ENCODE measurements at regions not wholly inside any gene's neighbourhood (a gene's known extent, or its start where the extent isn't known, plus 50 kb on each side); places are given as distances from the start of the nearest gene placed in this dataset.

DNA sequence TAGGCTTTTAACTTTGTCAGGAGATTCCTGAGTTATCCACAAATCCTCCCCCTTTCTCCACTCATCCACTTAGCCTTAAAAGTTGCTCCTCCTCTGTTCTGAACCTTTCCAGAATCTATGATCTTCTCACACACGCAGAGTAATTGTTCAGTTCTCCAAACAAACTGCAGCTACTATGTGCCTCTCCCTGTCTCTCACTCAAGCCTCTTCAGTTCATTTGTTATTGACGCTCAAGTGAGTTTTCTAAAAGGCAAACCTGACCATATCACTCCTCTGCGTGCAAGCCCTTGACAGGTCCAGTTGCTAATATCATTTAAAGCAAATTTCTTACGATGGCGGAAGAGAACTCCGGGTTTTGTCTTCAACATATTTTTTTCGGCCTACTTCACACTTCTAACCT lies 1169.7 kb upstream of the TENM4 start:
- H3K27me3 ChIP-seq: no peaks in the 10 kb centered on the region
- ATAC-seq (no peak), DNase-seq (no peak)
- H3K36me3 ChIP-seq: no peaks in the 10 kb centered on the region
- H3K9me3 ChIP-seq: no peaks in the 10 kb centered on the region
- intact Hi-C loops (cut with DNase I; ENCODE audit: low total_unique reads): no loop called here
- H3K27ac ChIP-seq: no peak overlapping the region
- in situ Hi-C loops (cut with MboI; ENCODE audit: low sequenced_read_pairs in 4 of 4): no loop called here
- no peaks in the 10 kb centered on the region for H3K4me1 ChIP-seq
- H3K4me3 ChIP-seq: no peak overlapping the region
- TF ChIP-seq, protein P1, sequence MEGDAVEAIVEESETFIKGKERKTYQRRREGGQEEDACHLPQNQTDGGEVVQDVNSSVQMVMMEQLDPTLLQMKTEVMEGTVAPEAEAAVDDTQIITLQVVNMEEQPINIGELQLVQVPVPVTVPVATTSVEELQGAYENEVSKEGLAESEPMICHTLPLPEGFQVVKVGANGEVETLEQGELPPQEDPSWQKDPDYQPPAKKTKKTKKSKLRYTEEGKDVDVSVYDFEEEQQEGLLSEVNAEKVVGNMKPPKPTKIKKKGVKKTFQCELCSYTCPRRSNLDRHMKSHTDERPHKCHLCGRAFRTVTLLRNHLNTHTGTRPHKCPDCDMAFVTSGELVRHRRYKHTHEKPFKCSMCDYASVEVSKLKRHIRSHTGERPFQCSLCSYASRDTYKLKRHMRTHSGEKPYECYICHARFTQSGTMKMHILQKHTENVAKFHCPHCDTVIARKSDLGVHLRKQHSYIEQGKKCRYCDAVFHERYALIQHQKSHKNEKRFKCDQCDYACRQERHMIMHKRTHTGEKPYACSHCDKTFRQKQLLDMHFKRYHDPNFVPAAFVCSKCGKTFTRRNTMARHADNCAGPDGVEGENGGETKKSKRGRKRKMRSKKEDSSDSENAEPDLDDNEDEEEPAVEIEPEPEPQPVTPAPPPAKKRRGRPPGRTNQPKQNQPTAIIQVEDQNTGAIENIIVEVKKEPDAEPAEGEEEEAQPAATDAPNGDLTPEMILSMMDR (IDR thresholded peaks at IDR 0.05 in 4 of 5, conservative IDR thresholded peaks at IDR 0.05 in 1 of 5): no peak
- TF ChIP-seq POLR2A (IDR thresholded peaks at IDR 0.05): no peak

DNA sequence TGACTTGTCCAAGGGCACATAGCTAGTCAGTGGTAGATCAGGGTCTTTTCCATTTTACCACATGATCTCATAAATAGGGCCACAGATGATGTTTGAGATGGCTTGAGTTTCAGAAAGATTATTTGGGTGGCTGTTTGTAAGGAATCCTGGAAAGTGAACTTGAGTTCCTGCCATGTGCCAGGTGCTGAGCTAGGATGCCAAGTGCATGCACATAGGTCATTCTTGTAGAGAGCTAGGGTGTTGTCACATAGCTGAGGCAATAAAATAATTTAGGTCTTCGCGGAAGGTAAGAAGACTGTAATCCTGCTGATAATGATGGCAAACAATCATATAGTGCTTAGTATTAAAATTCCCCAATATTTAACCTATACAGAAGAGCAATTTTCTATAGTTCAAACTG lies 1162.6 kb upstream of the TENM4 start:
- no peak for ATAC-seq
- Histone ChIP-seq H3K36me3 (no peaks in the 10 kb centered on the region), H3K27me3 (no peaks in the 10 kb centered on the region), H3K27ac (no peak overlapping the region), H3K9me3 (no peaks in the 10 kb centered on the region), H3K4me1 (no peaks in the 10 kb centered on the region), H3K4me3 (no peak overlapping the region)
- TF ChIP-seq, protein P1 (IDR thresholded peaks at IDR 0.05 in 4 of 5, conservative IDR thresholded peaks at IDR 0.05 in 1 of 5): no peak
- TF ChIP-seq POLR2A (IDR thresholded peaks at IDR 0.05): no peak
- intact Hi-C loops (cut with DNase I; ENCODE audit: low total_unique reads): loop anchor here (1.0 kb wide), 1 partner anchor 9 kb away; no protein-coding TSS in a partner anchor
- in situ Hi-C loops (cut with MboI; ENCODE audit: low sequenced_read_pairs in 4 of 4): no loop called here
- no peak for DNase-seq

DNA sequence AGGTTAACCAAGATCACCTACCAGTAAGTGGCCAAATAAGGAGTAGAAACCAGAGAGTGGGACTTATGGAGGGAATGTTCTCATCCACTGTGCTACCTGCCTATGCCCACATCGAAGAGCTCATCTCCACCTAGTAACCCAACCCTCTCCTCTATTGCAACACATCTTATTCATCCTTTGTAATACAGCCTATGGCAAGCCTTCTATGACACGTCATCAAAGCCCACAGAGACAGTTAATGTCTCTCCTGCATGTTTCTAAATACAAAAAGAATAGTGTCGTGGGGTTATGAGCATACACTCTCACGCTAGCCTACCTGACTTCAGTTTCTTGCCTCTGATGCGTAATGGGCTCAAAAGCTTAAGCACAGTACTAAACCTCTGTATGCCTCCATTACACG lies 1158.1 kb upstream of the TENM4 start:
- Histone ChIP-seq H3K36me3 (no peaks in the 10 kb centered on the region), H3K4me1 (no peaks in the 10 kb centered on the region), H3K27me3 (no peaks in the 10 kb centered on the region), H3K9me3 (no peaks in the 10 kb centered on the region), H3K27ac (no peak overlapping the region), H3K4me3 (no peak overlapping the region)
- intact Hi-C loops (cut with DNase I; ENCODE audit: low total_unique reads) (no loop called here), in situ Hi-C loops (cut with MboI; ENCODE audit: low sequenced_read_pairs in 4 of 4) (no loop called here)
- no peak for TF ChIP-seq POLR2A (IDR thresholded peaks at IDR 0.05)
- TF ChIP-seq, protein P1 (IDR thresholded peaks at IDR 0.05 in 4 of 5, conservative IDR thresholded peaks at IDR 0.05 in 1 of 5): no peak
- DNase-seq (no peak), ATAC-seq (no peak)

DNA sequence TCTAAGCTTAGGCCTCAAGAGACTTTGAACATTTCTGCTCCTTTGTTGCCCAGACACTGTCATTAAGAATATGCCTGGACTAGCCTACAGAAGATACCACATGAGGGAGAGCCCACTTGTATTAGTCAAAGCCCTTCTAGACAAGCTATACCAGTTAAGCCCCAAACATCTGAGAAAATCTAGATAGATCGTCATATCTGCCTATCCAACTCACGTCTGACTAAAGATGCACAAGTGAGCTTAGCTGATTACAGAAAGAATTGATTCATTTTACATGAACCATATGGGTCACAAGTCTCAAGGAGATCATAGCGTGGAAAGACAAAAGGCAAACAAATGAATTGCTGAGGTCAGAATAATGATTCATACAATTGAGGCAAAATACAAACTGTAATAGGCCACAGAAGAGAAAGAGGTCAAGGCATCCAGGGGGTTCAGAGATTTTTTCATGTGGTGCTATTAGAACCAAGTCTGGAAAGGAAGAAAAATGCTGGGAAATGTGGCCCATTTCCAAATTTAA lies 1155.5 kb upstream of the TENM4 start:
- Histone ChIP-seq H3K27ac (no peak overlapping the region), H3K4me1 (no peaks in the 10 kb centered on the region), H3K27me3 (no peaks in the 10 kb centered on the region), H3K36me3 (no peaks in the 10 kb centered on the region), H3K9me3 (no peaks in the 10 kb centered on the region), H3K4me3 (no peak overlapping the region)
- in situ Hi-C loops (cut with MboI; ENCODE audit: low sequenced_read_pairs in 4 of 4) (no loop called here), intact Hi-C loops (cut with DNase I; ENCODE audit: low total_unique reads) (no loop called here)
- TF ChIP-seq, protein P1 (IDR thresholded peaks at IDR 0.05 in 4 of 5, conservative IDR thresholded peaks at IDR 0.05 in 1 of 5): no peak
- no peak for TF ChIP-seq POLR2A (IDR thresholded peaks at IDR 0.05)
- ATAC-seq (no peak), DNase-seq (no peak)

DNA sequence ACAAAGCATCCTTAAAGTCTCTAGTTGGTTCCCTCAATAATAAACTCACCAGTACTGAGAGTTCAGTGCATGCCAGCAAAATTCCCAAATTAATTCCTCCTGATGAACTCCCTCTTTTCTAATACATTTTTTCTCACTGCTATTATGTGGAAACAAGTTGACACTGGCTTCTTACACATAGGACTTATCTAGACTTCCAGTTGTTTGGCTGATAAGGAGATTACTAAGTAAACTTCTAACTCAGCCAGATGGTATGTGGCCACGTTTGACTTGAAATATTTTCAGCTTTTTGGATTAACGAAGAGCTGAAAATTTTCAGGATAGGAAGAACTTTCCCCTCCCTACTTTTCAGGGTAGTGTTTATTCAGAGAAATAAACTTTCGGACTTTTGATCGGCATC lies 1154.2 kb upstream of the TENM4 start:
- Histone ChIP-seq H3K27ac (no peak overlapping the region), H3K36me3 (no peaks in the 10 kb centered on the region), H3K9me3 (no peaks in the 10 kb centered on the region), H3K4me3 (no peak overlapping the region), H3K27me3 (no peaks in the 10 kb centered on the region), H3K4me1 (no peaks in the 10 kb centered on the region)
- no peak for TF ChIP-seq POLR2A (IDR thresholded peaks at IDR 0.05)
- TF ChIP-seq, protein P1 (IDR thresholded peaks at IDR 0.05 in 4 of 5, conservative IDR thresholded peaks at IDR 0.05 in 1 of 5): no peak
- intact Hi-C loops (cut with DNase I; ENCODE audit: low total_unique reads): no loop called here
- DNase-seq (no peak), ATAC-seq (no peak)
- in situ Hi-C loops (cut with MboI; ENCODE audit: low sequenced_read_pairs in 4 of 4): no loop called here

All from gastrocnemius medialis (tissue), 4 donors.